HG02981 (cell line): ENCODE measurements at regions not wholly inside any gene's neighbourhood (a gene's known extent, or its start where the extent isn't known, plus 50 kb on each side); places are given as distances from the start of the nearest gene placed in this dataset.

Experiments used
- ATAC-seq: cut with Tn5 transposase; IDR thresholded peaks from one replicate; pipeline ENCODE4 v1.9.1; 2021; ENCODE audit warnings: mild to moderate bottlenecking, moderate library complexity; ENCODE audit not compliant: unreplicated experiment

DNA sequence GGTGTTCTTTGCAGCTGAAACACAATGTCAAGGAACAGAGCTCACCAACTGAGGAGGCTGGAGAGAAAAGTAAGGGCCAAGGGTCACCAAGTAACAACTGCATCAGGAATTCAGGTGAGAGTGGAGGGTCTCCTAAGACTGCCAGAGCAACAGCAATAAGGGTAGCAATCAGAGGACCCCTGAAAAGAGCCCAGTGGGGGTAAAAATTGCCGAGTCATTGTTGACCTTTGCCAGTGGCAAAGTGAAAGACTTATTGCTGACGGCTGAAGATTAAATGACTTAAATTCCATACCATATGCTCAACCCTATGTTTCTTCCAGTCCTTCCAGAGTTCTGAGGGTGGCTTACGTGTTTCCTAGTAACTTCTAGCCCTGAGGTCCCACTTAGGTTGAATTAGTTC is 51.9 kb upstream of the ARHGAP42 start:
- no peak for ATAC-seq

- no peak for ATAC-seq
Measured at GRCh38 chr11:100636536-100636935, 50.6 kb upstream of the ARHGAP42 start.
